BLaER1 (cell line): ENCODE measurements at regions not wholly inside any gene's neighbourhood (a gene's known extent, or its start where the extent isn't known, plus 50 kb on each side); places are given as distances from the start of the nearest gene placed in this dataset.
"Not testable (repeated sequence)": the region's sequence is repeated elsewhere in the genome, so short reads cannot be mapped to it uniquely, and the experiment has no call there.

Source experiments
- H3K27ac ChIP-seq: shearing (Covaris generic); formaldehyde crosslinking; 2 replicates; pipeline ENCODE4 v1.8.1; 2022
- H3K27me3 ChIP-seq: shearing (Covaris generic); formaldehyde crosslinking; 2 replicates; pipeline ENCODE4 v1.8.1; 2022
- H3K36me3 ChIP-seq: shearing (Covaris generic); formaldehyde crosslinking; 2 replicates; pipeline ENCODE4 v1.8.1; 2022
- H3K4me1 ChIP-seq: shearing (Covaris generic); formaldehyde crosslinking; 2 replicates; pipeline ENCODE4 v1.8.1; 2022
- H3K4me2 ChIP-seq: shearing (Covaris generic); formaldehyde crosslinking; 2 replicates; pipeline ENCODE4 v1.8.1; 2022
- H3K4me3 ChIP-seq: shearing (Covaris generic); formaldehyde crosslinking; 2 replicates; pipeline ENCODE4 v1.8.1; 2022
- H3K9ac ChIP-seq: shearing (Covaris generic); formaldehyde crosslinking; 2 replicates; pipeline ENCODE4 v1.8.1; 2022
- H3K9me3 ChIP-seq: shearing (Covaris generic); formaldehyde crosslinking; 2 replicates; pipeline ENCODE4 v1.8.1; 2022
- H4K20me1 ChIP-seq: shearing (Covaris generic); formaldehyde crosslinking; 2 replicates; pipeline ENCODE4 v1.8.1; 2022
- Cebpa-rat ChIP-seq: shearing (Covaris generic); IDR thresholded peaks from 2 replicates; pipeline ENCODE4 v1.8.1; 2022

GRCh38 chr20:53789989-53790675 is 196.5 kb upstream of the ZNF217 start:
- Histone ChIP-seq H3K4me2 (no peak overlapping the region), H3K27ac (no peak overlapping the region), H3K9me3 (no peaks in the 10 kb centered on the region), H4K20me1 (no peaks in the 10 kb centered on the region), H3K4me1 (no peaks in the 10 kb centered on the region), H3K27me3 (no peaks in the 10 kb centered on the region), H3K4me3 (no peak overlapping the region), H3K36me3 (no peaks in the 10 kb centered on the region), H3K9ac (no peak overlapping the region)
- no peak for TF ChIP-seq Cebpa-rat

- no peaks in the 10 kb centered on the region for H3K9me3 ChIP-seq
- H3K9ac ChIP-seq: no peak overlapping the region
- no peak overlapping the region for H3K27ac ChIP-seq
- H3K4me3 ChIP-seq: no peak overlapping the region
- no peak overlapping the region for H3K4me2 ChIP-seq
- no peaks in the 10 kb centered on the region for H3K27me3 ChIP-seq
- H4K20me1 ChIP-seq: no peaks in the 10 kb centered on the region
- TF ChIP-seq Cebpa-rat: no peak
- H3K36me3 ChIP-seq: no peaks in the 10 kb centered on the region
- H3K4me1 ChIP-seq: no peaks in the 10 kb centered on the region
Observed at GRCh38 chr20:53788253-53789022, 194.8 kb upstream of the ZNF217 start.

- H3K36me3 ChIP-seq, H3K4me2 ChIP-seq, H3K4me1 ChIP-seq, H4K20me1 ChIP-seq, H3K27ac ChIP-seq, H3K9ac ChIP-seq, H3K27me3 ChIP-seq, H3K4me3 ChIP-seq, H3K9me3 ChIP-seq: not testable (repeated sequence)
Observed at GRCh38 chr20:53787491-53787931, 193.9 kb upstream of the ZNF217 start.

- H4K20me1 ChIP-seq: no peaks in the 10 kb centered on the region
- no peak for TF ChIP-seq Cebpa-rat
- H3K27ac ChIP-seq: no peak overlapping the region
- H3K9me3 ChIP-seq: no peaks in the 10 kb centered on the region
- no peak overlapping the region for H3K4me2 ChIP-seq
- H3K9ac ChIP-seq: no peak overlapping the region
- no peak overlapping the region for H3K4me3 ChIP-seq
- no peaks in the 10 kb centered on the region for H3K27me3 ChIP-seq
- H3K4me1 ChIP-seq: no peaks in the 10 kb centered on the region
- no peaks in the 10 kb centered on the region for H3K36me3 ChIP-seq
Observed at GRCh38 chr20:53786445-53787267, 193.0 kb upstream of the ZNF217 start.

- Histone ChIP-seq H4K20me1 (no peaks in the 10 kb centered on the region), H3K9ac (no peak overlapping the region), H3K4me2 (no peak overlapping the region), H3K4me1 (no peaks in the 10 kb centered on the region), H3K9me3 (no peaks in the 10 kb centered on the region), H3K27ac (no peak overlapping the region), H3K36me3 (no peaks in the 10 kb centered on the region), H3K4me3 (no peak overlapping the region), H3K27me3 (no peaks in the 10 kb centered on the region)
- TF ChIP-seq Cebpa-rat: no peak
Observed at GRCh38 chr20:53786071-53786444, 192.4 kb upstream of the ZNF217 start.

GRCh38 chr20:53785320-53785719 is 191.7 kb upstream of the ZNF217 start:
- no peak for TF ChIP-seq Cebpa-rat
- Histone ChIP-seq H3K27me3 (no peaks in the 10 kb centered on the region), H3K4me1 (no peaks in the 10 kb centered on the region), H3K27ac (no peak overlapping the region), H3K36me3 (no peaks in the 10 kb centered on the region), H3K9me3 (no peaks in the 10 kb centered on the region), H3K4me2 (no peak overlapping the region), H3K9ac (no peak overlapping the region), H3K4me3 (no peak overlapping the region), H4K20me1 (no peaks in the 10 kb centered on the region)

GRCh38 chr20:53783768-53784167 is 190.1 kb upstream of the ZNF217 start:
- Histone ChIP-seq H3K36me3 (no peaks in the 10 kb centered on the region), H3K27me3 (no peaks in the 10 kb centered on the region), H3K4me3 (no peak overlapping the region), H3K4me2 (no peak overlapping the region), H3K27ac (no peak overlapping the region), H3K9ac (no peak overlapping the region), H3K9me3 (no peaks in the 10 kb centered on the region), H4K20me1 (no peaks in the 10 kb centered on the region), H3K4me1 (no peaks in the 10 kb centered on the region)
- TF ChIP-seq Cebpa-rat: no peak

- no peaks in the 10 kb centered on the region for H3K36me3 ChIP-seq
- no peaks in the 10 kb centered on the region for H3K4me1 ChIP-seq
- H3K9me3 ChIP-seq: no peaks in the 10 kb centered on the region
- H3K27ac ChIP-seq: no peak overlapping the region
- no peak overlapping the region for H3K4me2 ChIP-seq
- H3K27me3 ChIP-seq: no peaks in the 10 kb centered on the region
- no peak overlapping the region for H3K4me3 ChIP-seq
- no peak for TF ChIP-seq Cebpa-rat
- H4K20me1 ChIP-seq: no peaks in the 10 kb centered on the region
- no peak overlapping the region for H3K9ac ChIP-seq
Observed at GRCh38 chr20:53782612-53783246, 189.1 kb upstream of the ZNF217 start.

GRCh38 chr20:53779822-53780221 is 186.2 kb upstream of the ZNF217 start:
- H3K27me3 ChIP-seq: no peaks in the 10 kb centered on the region
- no peak overlapping the region for H3K9ac ChIP-seq
- H4K20me1 ChIP-seq: no peaks in the 10 kb centered on the region
- H3K36me3 ChIP-seq: no peaks in the 10 kb centered on the region
- no peak overlapping the region for H3K4me3 ChIP-seq
- H3K27ac ChIP-seq: no peak overlapping the region
- no peaks in the 10 kb centered on the region for H3K9me3 ChIP-seq
- TF ChIP-seq Cebpa-rat: no peak
- H3K4me1 ChIP-seq: no peaks in the 10 kb centered on the region
- H3K4me2 ChIP-seq: no peak overlapping the region
